ENCODE measurements at regions not wholly inside any gene's neighbourhood (a gene's known extent, or its start where the extent isn't known, plus 50 kb on each side); places are given as distances from the start of the nearest gene placed in this dataset.

DNA sequence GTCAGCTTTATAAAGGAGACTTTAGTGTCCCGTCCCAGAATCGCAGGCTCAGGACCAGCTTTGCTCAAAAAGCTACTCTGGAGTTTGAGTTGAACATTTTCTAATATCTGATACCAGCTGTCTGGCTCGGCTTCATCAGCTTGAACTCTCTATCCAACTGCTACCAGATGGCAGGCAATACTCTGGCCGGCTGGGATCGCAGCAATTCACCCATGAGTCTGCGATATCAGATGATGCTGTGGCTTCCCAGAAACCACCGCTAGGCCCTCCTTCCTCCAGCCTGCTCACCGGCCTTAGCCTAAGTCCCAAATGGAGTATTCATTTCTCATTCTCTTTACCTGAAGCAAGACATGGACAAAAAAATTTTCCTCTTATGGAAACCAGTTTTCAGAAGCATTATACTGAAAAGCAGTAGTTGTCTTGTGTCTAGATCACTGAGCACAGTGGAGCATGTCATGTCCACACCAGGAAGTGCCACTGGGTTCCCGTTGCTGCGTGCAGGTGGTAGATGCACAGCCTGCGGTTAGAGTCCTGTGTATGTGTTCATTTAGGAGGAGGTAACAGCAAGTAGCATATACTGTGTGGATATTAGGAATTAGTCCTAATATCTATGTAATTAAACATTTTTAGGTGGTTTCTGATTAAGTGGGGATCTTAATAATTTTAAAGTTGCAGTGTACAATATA, 162.0 kb upstream of the SOX11 start:
- no peak for DNase-seq (ENCODE audit: low read depth)
- TF ChIP-seq, protein P1, sequence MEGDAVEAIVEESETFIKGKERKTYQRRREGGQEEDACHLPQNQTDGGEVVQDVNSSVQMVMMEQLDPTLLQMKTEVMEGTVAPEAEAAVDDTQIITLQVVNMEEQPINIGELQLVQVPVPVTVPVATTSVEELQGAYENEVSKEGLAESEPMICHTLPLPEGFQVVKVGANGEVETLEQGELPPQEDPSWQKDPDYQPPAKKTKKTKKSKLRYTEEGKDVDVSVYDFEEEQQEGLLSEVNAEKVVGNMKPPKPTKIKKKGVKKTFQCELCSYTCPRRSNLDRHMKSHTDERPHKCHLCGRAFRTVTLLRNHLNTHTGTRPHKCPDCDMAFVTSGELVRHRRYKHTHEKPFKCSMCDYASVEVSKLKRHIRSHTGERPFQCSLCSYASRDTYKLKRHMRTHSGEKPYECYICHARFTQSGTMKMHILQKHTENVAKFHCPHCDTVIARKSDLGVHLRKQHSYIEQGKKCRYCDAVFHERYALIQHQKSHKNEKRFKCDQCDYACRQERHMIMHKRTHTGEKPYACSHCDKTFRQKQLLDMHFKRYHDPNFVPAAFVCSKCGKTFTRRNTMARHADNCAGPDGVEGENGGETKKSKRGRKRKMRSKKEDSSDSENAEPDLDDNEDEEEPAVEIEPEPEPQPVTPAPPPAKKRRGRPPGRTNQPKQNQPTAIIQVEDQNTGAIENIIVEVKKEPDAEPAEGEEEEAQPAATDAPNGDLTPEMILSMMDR (IDR thresholded peaks at IDR 0.05; ENCODE audit: insufficient read depth, low read length) = no peak
- no peak overlapping the region for H3K4me3 ChIP-seq (ENCODE audit: low read depth, low read length)

DNA sequence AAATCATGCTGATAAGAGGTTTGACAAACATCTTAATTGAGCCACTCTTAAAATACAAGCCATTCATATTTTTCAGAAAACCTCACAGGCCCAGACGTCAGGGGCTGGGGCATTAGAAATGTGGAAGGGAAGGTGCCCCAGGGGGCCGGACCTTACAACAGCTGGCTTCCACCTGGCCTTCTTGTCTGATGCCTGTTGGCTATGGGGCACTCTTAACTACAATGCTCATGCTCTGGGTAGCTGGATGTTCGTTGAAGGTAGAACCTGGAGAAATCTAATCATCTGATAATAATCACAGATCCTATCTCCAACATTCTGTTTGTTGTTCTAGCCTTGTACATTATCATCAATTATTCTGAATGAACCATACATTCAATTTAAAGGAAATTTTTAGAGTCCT, 156.9 kb upstream of the SOX11 start:
- H3K4me3 ChIP-seq (ENCODE audit: low read depth, low read length) = no peak overlapping the region
- no peak for DNase-seq (ENCODE audit: low read depth)
- TF ChIP-seq, protein P1 (IDR thresholded peaks at IDR 0.05; ENCODE audit: insufficient read depth, low read length) = no peak

DNA sequence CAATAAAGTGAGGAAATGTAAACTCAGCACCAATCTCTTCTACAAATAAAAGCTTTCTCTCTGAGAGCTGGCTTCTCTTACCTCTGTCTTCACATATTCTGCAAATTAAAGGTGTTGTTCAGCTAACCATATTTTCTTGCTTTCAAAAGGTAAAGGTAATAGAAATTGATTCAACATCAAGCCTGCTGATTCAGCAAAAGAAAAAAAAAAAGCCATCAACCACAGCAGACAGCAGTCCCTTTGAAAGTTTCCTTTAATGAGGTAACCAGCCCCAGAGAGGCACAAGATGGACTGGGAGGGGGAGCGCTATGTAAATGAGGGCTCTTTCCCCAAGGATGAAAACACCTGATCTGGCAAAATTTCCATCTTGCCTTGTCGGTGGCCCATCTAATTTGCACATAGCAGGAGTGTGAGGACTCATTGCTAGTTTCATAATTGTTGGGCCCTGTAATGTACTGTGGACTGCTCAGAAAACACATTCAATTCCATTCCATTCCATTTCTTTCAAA, 154.9 kb upstream of the SOX11 start:
- TF ChIP-seq, protein P1 (IDR thresholded peaks at IDR 0.05; ENCODE audit: insufficient read depth, low read length) = no peak
- no peak for DNase-seq (ENCODE audit: low read depth)
- H3K4me3 ChIP-seq (ENCODE audit: low read depth, low read length) = no peak overlapping the region

DNA sequence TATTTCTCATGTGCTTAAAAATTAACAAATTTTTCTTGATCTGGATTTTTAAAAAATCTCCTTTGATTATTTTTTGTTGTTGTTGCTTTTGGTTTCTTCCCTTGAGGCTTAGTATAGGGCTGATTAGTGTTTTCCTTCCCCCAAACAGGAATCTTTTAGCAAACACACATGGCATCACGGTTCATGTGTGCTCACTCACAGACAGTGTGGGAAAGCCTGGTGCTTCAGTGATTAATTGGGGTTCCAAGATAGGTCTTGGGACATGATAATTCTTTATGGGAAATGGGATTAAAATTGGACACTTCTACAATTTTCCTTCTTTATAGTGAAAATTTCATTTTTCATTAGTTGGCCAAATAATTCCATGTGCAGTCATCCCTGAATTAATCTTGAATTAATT, 153.9 kb upstream of the SOX11 start:
- TF ChIP-seq, protein P1 (IDR thresholded peaks at IDR 0.05; ENCODE audit: insufficient read depth, low read length) = no peak
- no peak for DNase-seq (ENCODE audit: low read depth)
- no peak overlapping the region for H3K4me3 ChIP-seq (ENCODE audit: low read depth, low read length)

DNA sequence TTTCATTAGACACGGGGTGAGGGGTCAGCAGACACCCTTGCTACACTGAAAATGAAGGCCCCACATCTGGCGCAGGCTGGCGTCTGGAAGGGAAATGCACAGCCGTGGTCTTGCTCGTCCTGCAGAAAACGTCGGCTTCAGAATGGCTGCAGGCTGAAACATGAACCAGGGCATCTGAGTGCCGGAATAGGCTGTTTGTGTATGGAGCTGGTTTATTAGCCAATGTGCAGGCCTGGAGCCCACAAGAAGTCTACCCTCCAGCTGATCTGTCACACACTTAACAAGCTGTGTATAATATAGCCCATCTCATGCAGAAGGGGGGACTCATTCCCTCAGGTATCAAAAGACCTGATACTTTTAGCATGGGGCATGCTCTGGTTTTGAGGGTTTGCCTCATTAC, 153.4 kb upstream of the SOX11 start:
- H3K4me3 ChIP-seq (ENCODE audit: low read depth, low read length) = no peak overlapping the region
- TF ChIP-seq, protein P1 (IDR thresholded peaks at IDR 0.05; ENCODE audit: insufficient read depth, low read length) = no peak
- no peak for DNase-seq (ENCODE audit: low read depth)

DNA sequence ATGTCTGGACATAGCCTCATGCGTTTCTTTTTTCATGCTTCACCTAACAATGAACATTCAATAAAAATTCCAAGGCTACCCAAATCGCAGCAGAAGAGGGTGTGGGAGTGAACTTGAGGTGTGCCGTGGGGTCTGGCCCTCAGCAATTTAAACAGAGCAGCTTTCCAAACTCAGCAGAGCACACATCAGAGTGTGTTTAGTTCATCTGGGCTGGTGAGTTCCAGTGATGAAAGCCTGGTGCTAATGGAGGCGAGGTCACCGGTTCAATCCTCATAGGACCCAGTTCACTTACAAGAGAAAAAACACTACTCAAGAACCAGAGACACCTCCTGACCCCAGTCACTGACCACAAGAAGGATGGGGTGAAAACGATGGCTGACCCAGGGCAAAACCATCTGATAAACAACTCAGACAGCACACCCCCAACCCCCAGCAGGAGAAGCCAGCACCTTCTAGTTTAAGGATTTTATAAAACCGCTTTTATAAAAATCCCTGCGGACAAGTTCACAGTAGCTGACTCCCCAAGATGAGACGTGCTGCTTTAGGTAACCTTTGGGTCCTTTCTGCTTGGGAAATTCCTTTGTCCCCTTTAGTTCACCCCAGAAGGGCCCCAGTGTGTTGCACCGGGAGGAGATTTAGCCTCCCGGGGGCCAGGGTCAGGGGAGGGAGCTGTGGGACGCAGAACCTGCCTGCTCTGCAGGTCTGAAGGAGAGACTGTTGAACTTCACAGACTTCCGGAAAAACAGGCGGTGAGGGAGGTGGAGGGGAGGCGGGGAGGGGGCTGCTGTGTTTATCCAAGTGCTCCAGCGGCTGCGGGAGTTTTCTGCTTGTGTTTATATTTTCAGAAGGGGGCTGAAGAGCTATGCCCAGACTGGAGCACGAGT, 152.7 kb upstream of the SOX11 start:
- DNase-seq (ENCODE audit: low read depth) = no peak
- TF ChIP-seq, protein P1 (IDR thresholded peaks at IDR 0.05; ENCODE audit: insufficient read depth, low read length) = no peak
- H3K4me3 ChIP-seq (ENCODE audit: low read depth, low read length) = no peak overlapping the region
